HG02763 (cell line): ENCODE measurements at regions not wholly inside any gene's neighbourhood (a gene's known extent, or its start where the extent isn't known, plus 50 kb on each side); places are given as distances from the start of the nearest gene placed in this dataset.

Source experiments
- ATAC-seq: cut with Tn5 transposase; IDR thresholded peaks from one replicate; pipeline ENCODE4 v1.9.1; 2021; ENCODE audit warnings: mild to moderate bottlenecking, moderate library complexity; ENCODE audit not compliant: unreplicated experiment

DNA sequence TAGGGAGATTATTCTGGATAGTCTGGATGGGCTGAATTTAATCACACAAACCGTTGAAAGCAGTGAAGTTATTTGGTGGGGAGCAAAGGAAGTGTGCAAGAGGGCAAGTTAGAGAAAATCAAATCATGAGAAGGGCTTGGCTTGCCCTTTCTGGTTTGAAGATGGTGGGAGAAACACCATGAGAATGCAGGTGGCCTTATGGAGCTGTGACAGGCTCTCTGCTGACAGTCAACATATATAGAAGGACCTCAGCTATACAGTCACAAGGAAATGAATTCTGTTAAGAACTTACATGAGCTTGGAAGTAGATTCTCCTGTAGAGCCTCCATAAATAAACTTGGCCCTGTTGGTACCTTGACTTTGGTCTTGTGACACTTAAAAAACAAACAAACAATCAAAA lies 72.3 kb downstream of the GMNC start:
- ATAC-seq = no peak

- no peak for ATAC-seq
Observed at GRCh38 chr3:190786898-190787297, 75.6 kb downstream of the GMNC start.

DNA sequence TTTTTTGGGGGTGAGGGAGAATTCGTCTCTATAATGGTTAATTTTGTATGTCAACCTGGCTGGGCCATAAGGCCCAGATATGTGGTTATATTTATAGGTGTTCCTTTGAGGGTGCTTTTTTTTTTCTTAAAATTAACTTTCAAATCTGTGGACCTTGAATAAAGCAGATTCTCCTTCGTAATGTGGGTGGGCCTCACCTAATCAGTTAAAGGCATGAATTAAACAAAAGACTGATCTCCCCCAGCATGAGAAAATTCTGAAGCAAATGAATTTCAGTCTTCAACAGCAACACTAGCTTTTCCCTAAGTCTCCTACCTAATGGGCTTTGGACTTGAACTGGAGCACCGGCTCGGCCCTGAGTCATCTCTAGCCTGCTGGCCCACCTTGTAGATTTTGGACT lies 77.4 kb downstream of the GMNC start:
- ATAC-seq = no peak

- no peak for ATAC-seq
Observed at GRCh38 chr3:190780524-190780923, 82.0 kb downstream of the GMNC start.

GRCh38 chr3:190774633-190775032 lies 87.9 kb downstream of the GMNC start:
- no peak for ATAC-seq

DNA sequence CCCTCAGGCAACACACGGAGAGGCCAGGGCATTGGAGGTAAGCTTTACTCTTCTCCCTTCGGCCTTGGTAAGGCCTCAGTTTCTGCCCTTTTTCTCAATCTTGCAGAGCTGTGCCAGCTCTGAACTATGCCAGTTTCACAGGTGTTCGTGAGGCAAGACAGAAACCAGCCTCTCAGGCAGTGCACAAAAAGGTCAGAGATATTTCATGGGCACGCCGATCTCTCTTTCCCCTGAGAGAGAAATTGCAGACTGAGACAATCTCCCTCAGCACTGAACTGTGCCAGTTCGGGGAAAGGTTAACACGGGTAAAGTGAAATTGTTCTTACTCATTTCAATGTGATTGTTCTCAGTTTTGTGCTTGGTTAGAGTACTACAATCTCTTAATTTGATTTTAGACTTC lies 88.5 kb downstream of the GMNC start:
- no peak for ATAC-seq

GRCh38 chr3:190772831-190773230 lies 89.7 kb downstream of the GMNC start:
- no peak for ATAC-seq

DNA sequence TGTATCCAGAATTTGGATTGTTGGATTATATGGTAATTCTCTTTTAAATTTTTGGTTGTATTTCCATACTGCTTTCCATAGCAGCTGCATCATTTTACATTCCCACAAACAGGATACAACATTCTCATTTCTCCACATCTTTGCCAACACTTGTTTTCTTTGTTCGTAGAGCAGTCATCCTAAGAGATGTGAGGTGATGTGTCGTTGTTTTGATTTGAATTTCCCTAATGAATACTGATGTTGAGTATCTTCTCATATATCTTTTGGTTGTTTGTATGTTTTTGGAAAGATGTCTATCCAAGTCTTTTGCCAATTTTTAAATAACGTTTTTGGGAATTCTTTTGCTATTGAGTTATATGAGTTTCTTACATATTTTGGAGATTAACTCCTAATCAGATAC lies 93.6 kb downstream of the GMNC start:
- ATAC-seq = no peak

DNA sequence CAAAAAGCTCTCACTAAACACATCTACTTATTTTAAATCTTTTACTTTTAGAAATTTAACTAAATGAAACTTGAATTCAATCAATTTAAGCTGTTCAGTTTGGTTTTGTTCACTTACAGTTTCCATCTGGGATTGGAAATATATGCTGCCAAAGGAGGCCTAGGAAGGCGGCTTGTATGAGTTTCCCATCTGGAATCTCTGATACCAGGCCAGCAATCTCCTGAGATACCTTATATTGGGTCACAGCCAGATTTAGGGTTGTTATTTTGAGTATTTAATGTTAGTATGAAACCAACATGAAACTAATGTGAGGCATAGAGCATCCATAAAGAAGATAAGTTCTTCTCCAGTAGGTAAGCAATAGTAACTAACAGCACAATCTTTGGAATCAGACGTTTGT lies 94.6 kb downstream of the GMNC start:
- ATAC-seq = no peak

GRCh38 chr3:190764231-190765134 lies 98.0 kb downstream of the GMNC start:
- ATAC-seq = no peak

DNA sequence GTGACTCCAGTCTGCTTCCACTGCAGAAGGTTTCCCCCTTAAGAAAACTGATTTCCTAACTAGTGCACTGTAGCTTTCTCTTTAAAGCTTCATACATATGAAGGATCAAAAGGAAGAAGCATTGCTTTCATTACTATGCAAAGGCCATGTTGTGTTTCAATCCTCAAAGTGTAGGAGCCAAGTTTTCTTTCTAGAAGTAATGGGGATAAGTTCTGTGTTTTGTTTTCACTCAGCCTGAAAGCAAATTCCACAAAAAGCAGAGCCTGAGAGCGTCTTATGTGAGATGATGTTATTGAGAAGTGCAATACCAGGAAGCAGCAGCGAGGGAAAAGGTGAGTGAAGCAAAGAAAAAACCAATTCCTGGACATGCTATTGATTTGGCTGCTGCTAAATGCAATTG lies 99.7 kb downstream of the GMNC start:
- no peak for ATAC-seq

- ATAC-seq = no peak
Observed at GRCh38 chr3:190747571-190747970, 114.9 kb downstream of the GMNC start.

GRCh38 chr3:190746986-190747385 lies 115.5 kb downstream of the GMNC start:
- ATAC-seq = no peak

GRCh38 chr3:190746531-190746930 lies 116.0 kb downstream of the GMNC start:
- ATAC-seq = no peak

GRCh38 chr3:190741788-190742187 lies 120.7 kb downstream of the GMNC start:
- ATAC-seq = no peak

GRCh38 chr3:190739641-190740185 lies 122.8 kb downstream of the GMNC start:
- ATAC-seq = no peak

DNA sequence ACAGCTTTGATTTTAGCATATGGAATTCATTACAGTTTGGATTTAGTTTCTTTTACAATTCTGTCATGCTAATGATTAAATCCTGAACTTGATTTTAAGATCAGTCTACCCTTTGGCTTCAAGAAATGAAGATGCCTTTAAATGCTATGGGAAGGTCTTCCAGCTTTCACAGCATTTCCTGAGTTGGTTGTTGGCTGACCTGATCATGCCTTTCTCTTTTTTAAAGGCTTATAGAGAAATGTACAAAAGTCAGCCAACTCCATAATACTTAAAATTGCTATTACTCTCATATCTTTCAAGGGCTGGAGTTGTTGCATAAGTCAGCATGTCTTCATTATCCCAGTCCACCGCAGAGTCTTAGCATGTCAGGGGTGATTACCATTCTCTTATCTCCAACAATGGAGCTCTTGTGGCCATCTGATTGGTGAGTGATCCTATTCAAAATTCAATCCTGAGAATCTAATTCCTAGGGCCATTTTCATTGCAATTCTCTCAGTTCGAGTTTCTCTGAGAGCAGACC lies 123.8 kb downstream of the GMNC start:
- no peak for ATAC-seq

- ATAC-seq = no peak
Observed at GRCh38 chr3:190737446-190737845, 125.0 kb downstream of the GMNC start.

DNA sequence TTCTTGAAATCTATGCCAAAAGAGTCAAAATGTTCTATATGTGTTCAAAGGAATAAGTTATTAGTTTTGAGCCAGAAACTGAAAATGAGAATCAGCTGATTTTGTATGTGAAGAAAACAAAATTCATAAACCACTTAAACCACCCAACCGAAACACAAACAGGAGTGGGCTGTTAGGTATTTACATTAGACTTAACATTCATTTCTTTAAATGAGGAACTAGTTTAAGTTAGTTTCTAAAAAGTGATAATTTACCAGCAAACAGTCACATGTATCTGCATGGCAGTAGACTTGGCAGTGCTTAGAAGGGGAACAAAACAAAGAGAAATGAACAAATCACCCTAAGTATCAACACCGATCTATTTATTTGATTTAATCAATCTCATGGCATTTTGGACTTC lies 128.0 kb downstream of the GMNC start:
- no peak for ATAC-seq

GRCh38 chr3:190733591-190734146 lies 128.8 kb downstream of the GMNC start:
- no peak for ATAC-seq

DNA sequence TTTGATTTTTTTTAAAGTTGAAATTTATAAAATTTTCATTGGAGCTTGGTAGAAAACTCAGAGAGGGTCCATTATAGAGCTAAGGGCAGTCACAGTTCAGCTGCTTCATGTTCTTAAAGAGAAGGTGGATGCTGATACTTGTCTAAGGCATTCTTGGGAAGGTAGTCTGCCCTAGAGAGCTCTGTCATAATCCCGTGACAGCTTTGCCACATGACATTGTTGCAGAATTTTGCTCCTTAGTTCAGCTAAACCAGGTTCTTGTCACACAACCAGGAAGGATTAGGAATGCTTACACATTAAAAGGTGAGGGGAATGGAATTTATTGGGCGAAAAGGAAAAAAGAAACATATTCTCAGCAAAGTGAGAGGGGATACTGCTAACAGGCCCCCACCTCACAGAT lies 130.9 kb downstream of the GMNC start:
- no peak for ATAC-seq
